ENCODE measurements at regions not wholly inside any gene's neighbourhood (a gene's known extent, or its start where the extent isn't known, plus 50 kb on each side); places are given as distances from the start of the nearest gene placed in this dataset.

GRCh38 chr4:181688872-181689271 is 554.3 kb upstream of the TENM3 start:
- TF ChIP-seq CTCF (IDR thresholded peaks at IDR 0.05 in 8 of 11, conservative IDR thresholded peaks at IDR 0.05 in 3 of 11) (no peak), POLR2A (IDR thresholded peaks at IDR 0.05) (no peak)
